Right lobe of liver (tissue), 4 donors: ENCODE measurements at regions not wholly inside any gene's neighbourhood (a gene's known extent, or its start where the extent isn't known, plus 50 kb on each side); places are given as distances from the start of the nearest gene placed in this dataset.

Source experiments
- CTCF ChIP-seq, 4 donors: fragments of 200-600 bp in 3 of 4; fragments of 450-650 bp in 1 of 4; IDR thresholded peaks; one replicate each; pipeline versions ENCODE4 v1.5.1 to v1.8.0; 2016 to 2022; ENCODE audit warnings: antibody characterized with exemption in 4 of 4, mild to moderate bottlenecking in 2 of 4
- POLR2A ChIP-seq: fragments of 450-650 bp; IDR thresholded peaks from one replicate; pipeline ENCODE4 v1.6.1; 2017; ENCODE audit warnings: antibody characterized with exemption, mild to moderate bottlenecking
- donor health status: DM: no; HTN: no; CAD: no.
- donor health status: DM: no; HTN: no; CAD: no.
- donor health status: DM: no; HTN: yes; CAD: no.

GRCh38 chr3:176932433-176932832, 264.8 kb downstream of the TBL1XR1 start:
- TF ChIP-seq CTCF (IDR thresholded peaks at IDR 0.05) (no peak), POLR2A (no peak)
